ENCODE measurements at regions not wholly inside any gene's neighbourhood (a gene's known extent, or its start where the extent isn't known, plus 50 kb on each side); places are given as distances from the start of the nearest gene placed in this dataset.
A peak's percentile ranks its signal among the peaks of the same experiment; 100 is the strongest.

DNA sequence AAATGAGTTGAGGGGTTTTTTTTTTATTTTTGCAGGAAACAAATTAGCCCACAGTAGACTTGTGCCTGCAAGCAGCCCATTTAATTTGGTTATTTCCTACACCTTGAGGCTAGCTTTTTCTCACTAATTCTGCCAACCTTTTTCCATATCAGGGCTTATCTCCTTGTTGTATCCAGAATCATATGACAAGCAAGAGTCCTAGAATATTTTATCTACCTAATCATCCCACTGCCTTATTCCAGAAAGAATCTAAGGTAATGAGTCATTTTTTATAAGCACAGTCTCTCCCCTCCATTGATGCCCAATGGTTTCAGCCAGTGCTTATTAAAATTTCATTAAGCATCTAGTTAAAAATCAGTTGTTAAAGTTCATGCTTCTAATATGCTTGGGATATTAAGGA lies 324.1 kb downstream of the BARHL2 start:
- Histone ChIP-seq H3K27ac (ENCODE audit: low read depth, low read length) (no peak overlapping the region), H3K9me3 (ENCODE audit: control insufficient read depth, low read length) (no peaks in the 10 kb centered on the region), H3K4me3 (ENCODE audit: low read length) (no peak overlapping the region), H3K27me3 (ENCODE audit: control insufficient read depth, insufficient read depth, low read length, poor library complexity, severe bottlenecking) (no peaks in the 10 kb centered on the region), H3K4me1 (ENCODE audit: control insufficient read depth, insufficient read depth, low read length) (peaks cover 16% of the 10 kb centered on the region), H3K36me3 (ENCODE audit: control insufficient read depth, insufficient read depth, low read length) (no peaks in the 10 kb centered on the region), H3K9ac (ENCODE audit: extremely low read depth, low read length, poor library complexity, severe bottlenecking) (no peak overlapping the region)
- peaks cover 17% of the 10 kb centered on the region for H3K4me1 Mint-ChIP-seq
- no peak for TF ChIP-seq CTCF (conservative IDR thresholded peaks at IDR 0.05)
- no peak for DNase-seq
- H3K9me3 Mint-ChIP-seq = no peaks in the 10 kb centered on the region
- H3K27ac Mint-ChIP-seq = no peak overlapping the region
- H3K4me3 Mint-ChIP-seq = no peak overlapping the region
- H3K27me3 Mint-ChIP-seq (ENCODE audit: insufficient read depth) = no peaks in the 10 kb centered on the region
- H3K36me3 Mint-ChIP-seq (ENCODE audit: low read depth) = no peaks in the 10 kb centered on the region

DNA sequence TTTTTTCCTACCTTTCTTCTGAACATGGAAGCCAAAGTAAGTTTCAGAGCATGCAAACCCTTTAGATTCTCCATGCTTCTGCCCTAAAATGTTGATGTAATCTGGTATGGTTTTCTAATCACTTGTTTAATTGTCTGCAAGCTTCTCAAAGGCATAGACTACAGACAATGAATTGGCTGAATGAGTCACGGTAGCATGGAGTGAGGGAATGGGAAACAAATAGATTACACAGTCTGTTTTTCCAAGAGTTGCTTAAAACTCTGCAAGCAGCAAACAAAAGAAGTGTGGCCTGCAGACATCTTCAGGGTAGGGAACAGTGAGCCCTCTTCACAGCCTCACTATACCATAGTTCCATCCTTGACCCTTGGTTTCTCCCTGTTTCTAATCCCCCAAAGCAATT lies 326.0 kb downstream of the BARHL2 start:
- no peak for DNase-seq
- H3K9ac ChIP-seq (ENCODE audit: extremely low read depth, low read length, poor library complexity, severe bottlenecking) = no peak overlapping the region
- H3K27ac Mint-ChIP-seq = peak overlapping the region; percentile 37
- H3K27me3 ChIP-seq (ENCODE audit: control insufficient read depth, insufficient read depth, low read length, poor library complexity, severe bottlenecking) = no peaks in the 10 kb centered on the region
- H3K36me3 ChIP-seq (ENCODE audit: control insufficient read depth, insufficient read depth, low read length) = no peaks in the 10 kb centered on the region
- no peaks in the 10 kb centered on the region for H3K9me3 ChIP-seq (ENCODE audit: control insufficient read depth, low read length)
- WGBS, 2 experiments (ENCODE audit: insufficient coverage in 1 of 2, insufficient read length in 1 of 2) = 33 to 59% methylated on average over 1 of the region's 1 CpG
- no peaks in the 10 kb centered on the region for H3K27me3 Mint-ChIP-seq (ENCODE audit: insufficient read depth)
- peaks cover 22% of the 10 kb centered on the region for H3K4me1 Mint-ChIP-seq
- H3K4me3 ChIP-seq (ENCODE audit: low read length) = no peak overlapping the region
- H3K36me3 Mint-ChIP-seq (ENCODE audit: low read depth) = no peaks in the 10 kb centered on the region
- TF ChIP-seq CTCF (conservative IDR thresholded peaks at IDR 0.05) = no peak
- H3K27ac ChIP-seq (ENCODE audit: low read depth, low read length) = no peak overlapping the region
- H3K4me3 Mint-ChIP-seq = no peak overlapping the region
- peaks cover 19% of the 10 kb centered on the region for H3K4me1 ChIP-seq (ENCODE audit: control insufficient read depth, insufficient read depth, low read length)
- H3K9me3 Mint-ChIP-seq = no peaks in the 10 kb centered on the region

DNA sequence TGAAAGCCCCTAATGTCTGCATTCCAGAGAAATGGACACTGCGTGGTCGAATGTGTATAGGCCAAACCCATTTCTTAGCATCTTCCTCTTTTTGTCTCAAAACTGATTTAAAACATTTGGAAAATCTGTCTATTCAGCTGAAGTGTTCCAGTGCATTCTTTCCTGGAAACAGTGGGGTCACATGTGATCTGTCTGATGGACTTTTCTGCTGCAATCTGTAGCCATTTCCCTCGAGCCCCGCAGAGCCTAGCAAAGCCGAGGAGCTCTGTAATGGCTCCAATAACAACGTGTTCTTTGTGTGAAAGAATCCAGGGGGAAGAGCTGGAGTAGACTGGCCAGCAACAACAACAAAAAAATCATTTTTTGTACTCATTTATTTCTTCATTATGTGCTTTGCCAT lies 329.3 kb downstream of the BARHL2 start:
- H3K9ac ChIP-seq (ENCODE audit: extremely low read depth, low read length, poor library complexity, severe bottlenecking) = no peak overlapping the region

More for the DNA sequence above, 329.3 kb downstream of the BARHL2 start:
- no peaks in the 10 kb centered on the region for H3K27me3 ChIP-seq (ENCODE audit: control insufficient read depth, insufficient read depth, low read length, poor library complexity, severe bottlenecking)
- H3K9me3 ChIP-seq (ENCODE audit: control insufficient read depth, low read length) = no peaks in the 10 kb centered on the region
- DNase-seq = no peak
- H3K36me3 Mint-ChIP-seq (ENCODE audit: low read depth) = no peaks in the 10 kb centered on the region
- peaks cover 23% of the 10 kb centered on the region for H3K4me1 ChIP-seq (ENCODE audit: control insufficient read depth, insufficient read depth, low read length)
- no peak overlapping the region for H3K4me3 ChIP-seq (ENCODE audit: low read length)
- no peaks in the 10 kb centered on the region for H3K36me3 ChIP-seq (ENCODE audit: control insufficient read depth, insufficient read depth, low read length)
- no peak for TF ChIP-seq CTCF (conservative IDR thresholded peaks at IDR 0.05)
- H3K9me3 Mint-ChIP-seq = no peaks in the 10 kb centered on the region
- H3K4me3 Mint-ChIP-seq = no peak overlapping the region
- no peaks in the 10 kb centered on the region for H3K27me3 Mint-ChIP-seq (ENCODE audit: insufficient read depth)
- peaks cover 35% of the 10 kb centered on the region for H3K4me1 Mint-ChIP-seq
- no peak overlapping the region for H3K27ac ChIP-seq (ENCODE audit: low read depth, low read length)
- no peak overlapping the region for H3K27ac Mint-ChIP-seq
- WGBS, 2 experiments (ENCODE audit: insufficient coverage in 1 of 2, insufficient read length in 1 of 2) = 70 to 88% methylated on average over 3 to 6 of the region's 6 CpGs

All from endodermal cell (in vitro differentiated cells).